HG02588 (cell line): ENCODE measurements at regions not wholly inside any gene's neighbourhood (a gene's known extent, or its start where the extent isn't known, plus 50 kb on each side); places are given as distances from the start of the nearest gene placed in this dataset.
A peak's percentile ranks its signal among the peaks of the same experiment; 100 is the strongest.

Experiments used
- ATAC-seq: cut with Tn5 transposase; IDR thresholded peaks from one replicate; pipeline ENCODE4 v1.9.1; 2021; ENCODE audit warnings: mild to moderate bottlenecking, moderate library complexity; ENCODE audit not compliant: unreplicated experiment

DNA sequence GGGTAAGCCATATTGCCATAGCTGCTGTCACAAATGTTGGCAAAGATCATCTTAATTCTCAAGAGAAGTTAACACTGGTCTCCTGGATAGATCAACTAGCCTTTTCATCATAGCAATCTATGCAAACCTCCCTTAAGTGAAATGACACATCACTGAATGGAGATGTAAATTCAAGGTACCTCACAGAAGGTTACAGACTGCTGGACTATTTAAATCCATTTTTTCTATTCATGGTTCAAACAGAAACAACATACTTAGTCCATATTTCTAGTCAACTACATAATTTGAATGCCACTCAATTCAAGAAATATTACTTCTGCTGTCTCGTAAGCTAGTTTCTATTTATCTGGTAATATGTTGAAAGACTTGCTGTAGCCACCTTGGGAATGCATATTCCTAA lies 748.3 kb downstream of the C12orf50 start:
- peak; percentile 75 for ATAC-seq

DNA sequence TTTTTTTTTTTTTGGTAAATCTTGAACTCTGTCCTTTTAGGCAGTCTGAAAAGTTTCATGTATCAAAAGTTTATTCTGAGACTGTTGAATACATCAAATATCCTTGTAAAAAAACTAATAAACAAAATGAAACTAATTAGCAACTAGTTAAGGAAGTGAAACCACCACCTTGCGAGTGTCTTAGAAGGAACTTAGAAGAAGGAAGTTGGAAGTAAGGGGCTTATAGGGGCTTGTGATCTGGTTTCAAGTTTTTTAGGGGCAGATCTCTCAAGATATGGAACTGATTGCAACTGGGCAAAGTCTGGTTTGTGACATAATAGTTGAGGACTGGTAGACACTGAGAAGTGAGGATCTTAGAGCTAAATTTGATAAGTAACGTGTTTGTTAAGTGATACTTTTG lies 748.8 kb downstream of the C12orf50 start:
- peak; percentile 84 for ATAC-seq

DNA sequence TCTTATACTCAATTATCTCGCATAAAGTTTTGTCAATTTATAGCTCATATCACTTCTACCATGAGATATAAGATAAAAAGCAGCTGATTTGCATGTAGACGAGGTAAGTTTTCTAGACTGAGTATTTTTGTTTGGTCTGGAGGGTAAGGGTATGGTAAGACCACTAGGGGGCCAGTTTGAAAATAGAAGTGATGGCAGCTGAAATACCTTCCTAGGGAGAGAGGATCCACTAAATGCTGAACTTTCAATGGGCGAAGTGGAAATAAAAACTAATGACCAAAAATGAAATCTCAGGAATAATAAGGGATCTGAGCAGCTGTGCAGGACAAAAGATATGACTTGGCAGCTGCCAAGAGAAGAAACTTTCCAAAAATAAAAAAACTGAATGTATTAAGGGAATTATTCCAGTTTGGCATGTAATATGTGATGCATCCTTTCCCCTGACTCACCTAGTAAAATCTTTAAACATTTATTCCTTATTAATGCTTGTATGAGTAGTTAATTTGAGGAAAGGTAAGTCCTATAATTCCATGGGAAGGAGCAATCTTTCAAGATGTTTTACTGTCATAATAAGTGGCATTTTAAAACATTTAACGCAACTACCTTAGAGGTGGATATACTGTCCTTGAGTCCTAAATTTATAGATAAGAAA lies 754.5 kb downstream of the C12orf50 start:
- no peak for ATAC-seq

DNA sequence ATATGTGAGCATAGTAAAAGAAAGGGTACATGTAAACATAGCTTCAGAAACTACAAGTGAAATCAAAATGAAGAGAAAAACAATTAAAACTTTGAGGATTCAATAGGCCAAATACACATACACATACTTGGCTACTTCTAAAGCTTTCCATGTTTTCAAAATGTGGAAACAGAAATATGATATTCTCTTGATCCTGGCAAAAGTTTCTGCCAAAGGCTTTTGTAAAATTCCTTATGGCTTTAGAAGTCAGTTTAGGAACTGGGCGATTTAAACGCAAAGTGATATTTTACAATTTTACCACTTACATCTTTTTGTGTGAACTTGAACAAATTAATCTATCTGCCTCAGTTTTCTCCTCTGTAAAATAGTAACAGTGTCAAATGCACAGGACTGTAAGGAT lies 756.4 kb downstream of the C12orf50 start:
- ATAC-seq, result no peak

DNA sequence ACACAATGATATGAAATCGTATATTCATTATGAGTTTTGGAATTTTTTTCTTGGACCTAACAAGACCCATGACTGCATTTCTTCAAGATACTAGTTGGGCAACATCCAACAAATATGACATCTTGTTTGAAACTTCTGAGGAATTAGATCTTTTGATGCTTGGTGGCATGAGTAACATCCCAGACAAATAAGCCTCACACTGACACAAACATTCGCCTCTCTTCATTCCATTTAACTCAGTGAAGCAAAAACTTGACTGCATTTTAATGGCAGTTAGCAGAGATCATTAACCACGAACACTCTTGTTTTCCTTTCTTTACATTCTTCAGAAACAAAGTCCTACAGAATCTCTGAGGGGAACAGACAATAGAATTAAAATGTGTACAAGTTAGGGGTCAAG lies 758.3 kb downstream of the C12orf50 start:
- no peak for ATAC-seq

DNA sequence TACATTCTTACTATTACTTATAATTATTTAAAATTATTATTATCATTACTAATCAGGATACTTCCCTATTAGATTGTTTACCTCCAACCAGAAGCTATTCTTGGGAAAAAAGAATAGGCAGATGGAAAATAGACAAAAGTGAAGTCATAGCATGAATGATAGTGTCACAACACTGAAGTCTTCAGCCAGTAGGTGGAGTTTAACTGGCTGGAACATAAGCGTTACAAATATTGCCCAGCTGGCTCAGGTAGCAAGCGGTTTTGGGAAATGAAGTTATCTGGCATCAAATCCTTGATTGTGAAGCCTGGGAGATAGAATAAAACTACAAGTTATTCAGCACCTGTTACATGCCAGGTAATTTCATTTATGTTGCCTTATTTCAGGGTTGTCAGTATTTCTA lies 762.9 kb downstream of the C12orf50 start:
- no peak for ATAC-seq

DNA sequence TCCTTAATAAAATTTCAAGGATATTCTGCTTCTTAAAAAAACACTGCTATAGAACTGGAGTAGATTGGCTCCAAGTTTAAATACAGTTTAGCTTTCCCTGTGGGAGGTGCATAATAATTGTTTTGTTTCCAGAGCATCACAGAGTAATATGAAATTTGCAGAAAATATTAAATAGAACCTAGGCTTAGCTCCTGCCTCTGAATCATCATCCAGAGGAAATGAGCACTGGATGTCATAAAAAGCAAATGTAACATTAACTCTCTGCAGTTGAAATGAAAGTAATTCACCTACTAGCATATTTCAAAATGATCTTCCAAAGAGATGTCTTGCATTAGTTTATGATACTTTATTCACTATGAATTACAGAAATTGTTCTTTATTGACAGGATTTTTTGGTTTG lies 769.8 kb downstream of the C12orf50 start:
- no peak for ATAC-seq

DNA sequence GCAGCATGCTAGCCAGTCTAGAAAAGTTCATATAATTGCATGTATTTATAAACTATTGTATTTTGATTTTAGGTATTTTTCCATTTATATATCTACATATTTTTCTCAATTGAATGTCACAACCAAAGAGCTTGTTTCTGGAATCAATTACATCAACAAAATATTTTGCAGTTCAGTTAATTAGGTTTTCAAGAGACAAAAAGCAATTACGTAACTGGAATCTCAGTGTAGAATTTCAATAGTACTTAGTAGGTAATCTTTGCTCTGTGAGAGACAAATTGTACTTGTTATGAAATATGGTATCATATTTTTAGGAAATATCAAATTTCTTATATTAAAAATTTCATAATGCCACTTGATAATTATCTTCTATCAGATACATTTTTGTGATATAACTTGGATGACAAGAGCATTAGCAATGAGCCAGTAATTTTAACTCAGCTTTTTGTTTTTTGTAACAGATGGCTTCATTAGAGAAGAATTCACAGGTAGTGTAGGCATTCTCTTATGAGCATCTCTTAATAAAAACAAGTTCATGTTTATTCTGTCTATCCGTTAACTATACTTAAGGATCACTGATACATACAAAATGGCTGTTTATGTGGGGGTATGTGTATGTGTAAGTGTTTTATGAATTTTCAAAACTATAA lies 774.7 kb downstream of the C12orf50 start:
- no peak for ATAC-seq

DNA sequence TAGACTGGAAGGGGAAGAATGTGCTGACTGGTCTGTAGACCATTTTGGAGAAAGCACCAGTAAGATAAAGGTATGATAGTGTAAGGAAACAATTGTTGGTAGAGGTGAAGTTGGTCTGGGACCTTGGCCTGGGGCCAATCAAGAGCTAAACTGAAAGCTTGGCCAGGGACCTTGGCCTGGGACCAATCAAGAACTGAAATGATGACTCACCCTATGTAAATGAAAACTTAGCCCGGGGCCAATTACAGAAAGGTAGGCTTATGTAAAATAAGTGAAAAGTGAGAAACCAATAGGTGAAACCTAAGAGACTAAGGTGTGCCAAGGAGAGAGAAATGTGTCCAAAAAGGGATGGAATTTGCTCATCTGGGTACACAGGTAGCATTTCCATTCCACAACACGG lies 776.0 kb downstream of the C12orf50 start:
- no peak for ATAC-seq

DNA sequence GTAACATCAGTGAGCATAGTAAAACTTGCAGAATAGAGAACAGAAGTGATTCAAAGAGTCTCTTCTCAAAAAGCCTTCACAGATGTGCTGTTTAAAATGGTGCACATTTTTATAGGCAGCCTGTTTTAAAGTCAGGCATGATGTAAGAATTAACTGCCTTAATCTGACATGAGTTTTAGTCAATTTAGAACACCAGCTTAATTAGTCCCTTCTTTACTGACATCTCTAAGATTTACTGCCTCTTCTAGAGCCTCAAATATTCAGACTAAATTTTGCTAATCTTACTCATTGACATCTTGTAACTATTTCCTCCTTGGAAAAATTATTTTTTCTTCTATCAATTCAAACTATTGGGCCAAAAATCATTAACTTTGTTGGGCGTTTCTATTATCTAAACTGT lies 782.5 kb downstream of the C12orf50 start:
- no peak for ATAC-seq

DNA sequence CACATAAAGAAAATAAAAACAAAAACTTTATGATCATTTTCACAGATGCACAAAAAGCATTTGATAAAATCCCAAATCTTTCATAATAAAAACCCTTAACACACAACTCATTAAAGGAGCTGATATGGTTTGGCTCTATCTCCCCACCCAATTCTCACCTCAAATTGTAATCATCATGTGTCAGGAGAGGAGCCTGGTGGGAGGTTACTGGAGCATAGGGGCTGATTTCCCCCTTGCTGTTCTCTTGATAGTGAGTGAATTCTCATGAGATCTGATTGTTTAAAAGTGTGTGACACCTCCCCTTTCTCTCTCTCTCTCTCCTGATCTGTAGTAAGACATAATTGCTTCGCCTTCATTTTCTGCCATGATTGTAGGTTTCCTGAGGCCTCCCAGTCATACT lies 790.7 kb downstream of the C12orf50 start:
- no peak for ATAC-seq

DNA sequence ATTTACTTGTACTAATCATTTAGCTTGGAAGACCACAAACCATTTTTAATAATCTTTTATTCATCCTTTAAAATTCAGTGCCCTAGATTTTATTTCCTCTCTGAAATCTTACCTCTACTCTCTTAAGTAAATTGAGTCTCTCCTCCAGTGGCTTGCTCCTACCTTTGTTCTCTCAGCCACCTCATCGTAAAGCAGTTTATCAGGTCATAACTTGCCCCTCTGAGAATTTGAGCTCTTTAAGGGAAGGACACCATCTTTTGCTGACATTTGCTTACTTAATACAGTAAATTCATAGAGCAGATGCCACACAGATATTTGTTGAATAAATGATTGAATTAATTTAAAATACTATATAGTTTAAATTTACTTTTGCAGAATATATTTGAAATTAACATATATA lies 794.3 kb downstream of the C12orf50 start:
- ATAC-seq, result no peak

DNA sequence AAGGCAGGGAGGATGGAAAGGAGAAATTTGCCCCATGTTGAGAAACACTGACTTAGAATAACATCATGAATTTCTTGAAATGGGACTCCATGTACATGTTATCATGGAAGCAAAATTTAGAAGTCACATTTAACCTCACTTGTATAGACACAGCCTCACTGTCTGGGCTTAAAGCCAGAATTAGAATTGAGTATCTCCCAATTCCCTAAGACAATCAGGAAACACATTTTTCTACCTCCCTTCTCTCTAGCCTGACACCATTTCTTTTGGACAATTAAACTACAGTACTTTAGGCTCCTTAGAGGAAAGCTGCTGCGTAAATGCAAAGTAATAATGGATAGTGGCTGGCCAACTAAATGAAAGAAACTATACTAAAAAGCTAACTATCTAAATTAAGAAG lies 795.5 kb downstream of the C12orf50 start:
- no peak for ATAC-seq

DNA sequence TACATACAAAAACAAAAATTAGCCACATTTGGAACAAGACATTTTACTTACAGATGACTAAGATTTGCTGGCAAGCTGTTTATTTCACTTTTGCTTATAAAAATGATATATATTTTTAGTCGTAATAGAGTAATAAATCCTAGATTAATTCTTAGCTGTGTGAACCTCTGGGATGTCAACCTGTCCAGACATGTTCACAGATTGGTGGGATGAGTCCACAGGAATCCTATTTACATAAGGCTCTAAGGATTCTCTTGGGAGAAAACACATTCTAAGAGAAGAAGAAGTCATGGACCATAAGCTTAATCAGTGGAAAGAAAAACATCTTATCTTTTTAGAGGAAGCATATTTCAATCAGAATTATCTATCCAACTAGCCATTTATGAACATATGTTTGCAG lies 797.4 kb downstream of the C12orf50 start:
- ATAC-seq, result no peak

DNA sequence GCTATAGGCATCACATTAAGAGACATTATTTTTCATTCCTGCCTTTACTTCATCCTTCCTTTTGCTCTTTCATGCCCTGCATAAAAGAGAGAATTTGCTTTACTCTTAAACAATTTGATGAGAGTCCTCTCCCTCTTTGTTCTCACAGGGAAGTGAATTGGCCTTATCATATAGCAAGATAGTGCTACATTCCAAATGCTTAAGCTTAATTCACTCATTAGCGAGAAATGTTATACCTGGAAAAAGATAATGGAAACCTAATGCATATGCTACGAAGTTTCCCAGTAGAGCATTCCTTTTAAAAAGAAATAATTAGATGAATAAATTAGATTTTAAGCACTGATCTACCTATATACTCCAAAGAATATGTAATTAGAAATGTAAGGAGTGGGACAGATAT lies 798.8 kb downstream of the C12orf50 start:
- ATAC-seq, result no peak

DNA sequence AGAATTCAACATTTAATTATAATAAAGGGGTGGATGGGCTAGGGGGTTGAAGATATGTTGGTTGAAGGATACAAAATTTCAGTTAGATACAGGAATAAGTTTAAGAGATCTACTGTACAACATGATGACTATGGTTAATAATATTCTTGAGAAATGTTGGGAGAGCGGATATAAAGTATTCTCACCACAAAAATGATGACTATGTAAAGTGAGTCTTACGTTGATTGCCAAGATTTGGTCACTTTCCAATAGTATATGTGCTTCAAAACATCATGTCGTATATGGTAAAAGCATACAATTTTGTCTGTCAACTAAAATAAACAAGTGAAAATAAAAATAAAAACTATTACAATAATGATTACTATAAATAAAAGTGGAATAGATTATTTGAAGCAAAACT lies 802.0 kb downstream of the C12orf50 start:
- no peak for ATAC-seq

DNA sequence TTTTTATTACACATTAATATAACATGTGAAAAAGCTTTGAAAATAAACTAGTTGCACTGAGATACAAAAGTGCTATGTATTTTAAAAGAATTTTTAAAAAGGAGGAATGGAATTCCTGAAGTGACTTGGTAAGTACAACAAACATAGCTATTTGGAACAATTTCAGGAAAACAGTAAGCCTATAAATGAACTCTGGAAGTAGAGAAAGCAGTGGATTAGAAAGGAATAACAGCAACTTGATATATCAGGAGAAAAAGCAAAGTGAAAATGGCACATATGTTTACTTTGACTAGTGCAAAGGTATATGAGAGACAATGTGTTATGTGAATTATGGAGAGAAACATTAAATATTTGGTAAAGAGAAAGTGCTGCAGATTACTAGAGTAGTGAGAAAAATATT lies 811.7 kb downstream of the C12orf50 start:
- ATAC-seq, result no peak

DNA sequence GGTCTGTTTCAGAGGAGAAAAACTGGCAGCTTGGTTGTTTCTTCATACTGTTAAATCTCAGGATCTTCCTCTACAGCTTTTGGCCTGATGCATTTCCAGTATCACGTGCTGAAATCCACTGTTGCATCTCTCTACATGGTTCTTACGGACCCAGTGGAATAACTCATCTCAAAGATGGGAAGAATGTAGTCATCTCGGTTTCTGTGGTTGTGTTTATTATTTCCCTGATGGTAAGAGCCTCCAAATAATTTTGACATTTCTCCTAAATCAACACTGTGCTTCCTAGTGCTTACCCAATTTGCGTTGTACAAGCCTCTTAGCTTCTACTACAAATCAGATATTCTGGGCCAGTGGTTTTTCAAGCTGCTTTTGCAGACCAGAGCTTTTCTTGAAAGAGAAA lies 812.8 kb downstream of the C12orf50 start:
- no peak for ATAC-seq

DNA sequence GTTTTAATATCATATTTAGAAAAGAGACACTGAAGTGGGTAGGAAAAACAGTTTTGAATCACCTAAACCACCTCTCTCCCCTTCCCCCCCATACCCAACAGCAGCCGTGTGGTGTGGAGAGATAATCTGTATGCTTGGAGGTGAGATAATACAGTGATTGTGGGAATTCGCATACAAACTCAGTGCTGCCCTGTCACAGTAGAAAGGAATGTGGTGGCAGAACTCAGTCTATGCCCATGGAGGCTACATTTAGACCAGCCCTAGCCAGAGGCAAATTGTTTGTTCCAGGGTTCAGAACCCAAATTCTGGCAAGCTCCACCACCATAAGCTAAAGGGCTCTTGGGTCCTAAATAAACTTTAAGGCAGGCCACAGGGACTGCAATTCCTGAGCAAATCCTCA lies 827.0 kb downstream of the C12orf50 start:
- ATAC-seq, result no peak

DNA sequence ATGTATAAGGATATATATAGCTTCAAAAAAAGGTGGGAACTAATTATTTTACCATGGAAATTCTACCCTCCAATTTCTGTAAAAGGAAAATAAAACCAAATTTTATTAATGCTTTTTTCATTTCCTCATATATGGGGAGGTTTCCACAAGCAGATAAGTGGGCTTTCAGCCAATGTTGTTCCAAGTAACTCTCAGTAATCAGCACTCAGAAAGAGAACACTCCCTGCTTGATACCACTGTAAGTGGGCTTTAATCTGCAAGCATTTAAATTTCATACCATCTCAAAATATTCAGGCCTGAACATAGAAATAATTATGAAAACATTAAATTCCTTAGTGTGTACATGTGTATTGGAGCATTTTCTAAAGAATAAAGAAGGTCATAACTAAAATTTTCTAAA lies 827.6 kb downstream of the C12orf50 start:
- ATAC-seq, result no peak

DNA sequence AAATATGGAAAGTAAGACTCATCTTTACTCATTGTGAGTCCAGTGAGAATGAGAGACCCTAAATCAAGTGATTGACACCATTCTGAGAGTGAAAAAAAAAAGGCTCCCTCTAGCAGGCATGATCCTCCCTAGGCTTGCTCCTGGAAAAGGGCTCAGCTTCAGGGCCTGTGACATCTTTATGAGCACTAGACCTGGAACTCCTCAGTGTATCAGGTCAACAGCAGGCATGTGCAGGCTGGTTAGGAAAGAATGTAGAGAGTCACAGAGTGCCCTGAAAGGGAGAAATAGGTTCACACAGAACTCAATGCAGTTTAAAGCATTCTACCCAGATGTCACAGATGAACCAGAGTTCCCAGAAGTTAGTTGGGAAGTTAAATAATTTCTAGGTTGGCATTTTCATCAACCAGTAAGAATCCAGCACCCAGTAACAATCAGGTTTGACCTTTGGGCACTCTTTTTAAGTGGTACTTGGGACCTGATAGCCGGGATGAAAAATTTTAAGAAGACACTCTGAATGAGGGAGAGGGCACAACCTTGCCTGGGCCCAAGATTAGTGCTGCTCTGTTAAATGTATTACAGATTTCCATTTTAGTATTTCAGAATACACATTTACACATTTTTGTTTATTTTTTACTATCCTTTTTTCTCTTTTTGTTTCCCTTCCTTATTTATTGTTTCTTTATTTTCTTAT lies 828.8 kb downstream of the C12orf50 start:
- no peak for ATAC-seq

DNA sequence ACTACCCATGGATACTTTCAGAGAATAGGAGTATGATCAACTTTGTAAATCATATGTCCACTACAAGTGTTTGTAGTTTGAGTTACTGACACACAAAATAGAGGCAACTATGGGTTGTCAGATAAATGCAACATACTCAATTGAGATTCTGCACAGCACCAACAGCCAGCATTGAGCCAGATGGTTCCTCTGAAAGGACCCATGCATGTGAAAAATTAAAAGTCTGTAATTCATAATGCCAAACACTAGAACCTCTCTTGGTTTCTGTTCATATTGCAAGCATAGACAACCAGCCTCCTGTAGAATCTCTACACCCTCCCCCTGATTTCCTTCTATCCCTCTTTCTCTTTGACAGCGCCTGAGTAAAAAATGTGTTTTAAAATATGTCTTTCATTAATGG lies 831.0 kb downstream of the C12orf50 start:
- ATAC-seq, result no peak
